Fibroblast of skin of back (primary cell): ENCODE measurements at regions not wholly inside any gene's neighbourhood (a gene's known extent, or its start where the extent isn't known, plus 50 kb on each side); places are given as distances from the start of the nearest gene placed in this dataset.
A peak's percentile ranks its signal among the peaks of the same experiment; 100 is the strongest.
"Not testable (repeated sequence)": the region's sequence is repeated elsewhere in the genome, so short reads cannot be mapped to it uniquely, and the experiment has no call there.

Experiments
- DNase-seq: peaks from one replicate; pipeline ENCODE4 v3.0.0-alpha.2; 2013

GRCh38 chr6:66997579-66997978 lies 1290.6 kb upstream of the EYS start:
- DNase-seq = not testable (repeated sequence)

GRCh38 chr6:66995669-66996068 lies 1288.6 kb upstream of the EYS start:
- DNase-seq = no peak

- not testable (repeated sequence) for DNase-seq
Observed at GRCh38 chr6:66993708-66994107, 1286.7 kb upstream of the EYS start.

GRCh38 chr6:66993272-66993671 lies 1286.2 kb upstream of the EYS start:
- DNase-seq = no peak

DNA sequence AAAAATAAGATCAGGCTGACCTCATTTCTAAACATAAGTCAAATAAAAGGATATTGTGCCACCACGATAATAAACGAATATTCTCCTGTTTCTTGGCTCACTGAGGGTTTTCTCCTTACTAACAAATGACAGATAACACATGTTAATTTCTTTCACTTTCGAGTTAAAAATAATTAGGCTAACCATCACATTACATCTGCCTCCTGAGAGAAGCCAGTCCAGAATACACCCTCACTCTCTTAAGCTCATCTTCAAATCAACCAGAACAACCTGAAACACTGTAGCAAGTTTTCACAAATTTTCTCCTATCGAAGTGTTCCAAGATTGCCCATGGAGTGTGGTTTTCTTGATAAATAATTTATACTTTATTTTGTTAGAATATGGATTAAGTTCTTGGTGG lies 1285.6 kb upstream of the EYS start:
- no peak for DNase-seq

- DNase-seq = no peak
Observed at GRCh38 chr6:66986940-66987339, 1279.9 kb upstream of the EYS start.

DNA sequence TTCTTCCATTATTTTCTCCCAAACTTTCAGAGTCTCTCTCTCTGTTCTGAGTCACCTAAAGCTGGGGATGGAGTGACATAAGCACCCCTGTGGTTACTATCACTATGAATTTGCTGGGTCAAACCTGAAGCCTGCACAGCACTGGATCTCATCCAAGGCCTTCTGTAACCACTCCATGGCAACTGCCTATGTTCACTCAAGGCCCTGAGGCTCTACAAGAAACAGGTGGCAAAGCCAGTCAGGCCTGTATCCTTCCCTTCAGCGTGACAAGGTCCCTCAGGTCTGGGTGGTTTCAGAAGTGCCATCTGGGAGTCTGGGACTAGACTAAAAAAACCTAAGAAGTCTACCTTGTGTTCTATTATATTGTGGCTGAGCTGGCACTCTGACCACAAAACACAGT lies 1278.8 kb upstream of the EYS start:
- no peak for DNase-seq

GRCh38 chr6:66970373-66970772 lies 1263.3 kb upstream of the EYS start:
- peak; percentile 2 for DNase-seq

DNA sequence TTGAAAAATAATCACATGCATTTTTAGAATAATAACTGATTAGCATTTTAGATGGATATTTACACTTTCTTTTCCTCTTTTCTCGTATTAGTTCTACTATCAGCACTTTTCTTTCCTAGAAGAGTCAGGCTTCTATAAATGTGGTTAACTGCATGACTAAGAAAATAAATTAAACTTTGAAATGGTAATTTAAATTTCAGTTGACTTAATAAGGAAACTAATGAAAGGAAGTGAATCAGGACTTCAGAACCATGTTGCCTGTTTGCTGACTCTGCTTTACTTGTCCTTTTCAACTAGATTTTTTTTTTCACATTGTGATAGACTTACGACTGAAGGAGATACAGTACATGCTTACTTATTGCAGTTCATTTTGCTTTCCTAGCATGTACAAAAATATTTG lies 1258.2 kb upstream of the EYS start:
- DNase-seq = no peak

GRCh38 chr6:66964216-66964615 lies 1257.2 kb upstream of the EYS start:
- DNase-seq = no peak

DNA sequence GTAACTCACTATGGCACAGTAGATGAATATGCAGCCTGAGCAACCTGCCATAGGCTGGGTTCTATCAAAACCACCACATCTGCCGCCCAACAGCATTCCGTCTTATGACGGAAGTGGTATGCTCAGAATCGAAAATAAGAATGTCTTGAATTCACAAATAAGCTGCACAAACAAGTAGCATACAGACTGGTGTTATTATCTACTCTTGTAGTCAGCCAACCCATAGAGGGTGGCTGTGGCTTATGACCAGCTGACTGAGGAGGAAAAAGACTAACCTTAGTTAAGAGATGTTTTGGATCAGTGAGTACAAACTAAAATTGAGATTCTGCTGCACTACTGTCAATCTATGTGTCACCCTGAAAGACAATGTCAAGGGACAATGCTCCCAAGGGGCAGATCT lies 1255.1 kb upstream of the EYS start:
- DNase-seq = no peak

- no peak for DNase-seq
Observed at GRCh38 chr6:66961191-66961590, 1254.2 kb upstream of the EYS start.

- DNase-seq = no peak
Observed at GRCh38 chr6:66949191-66949661, 1242.2 kb upstream of the EYS start.

DNA sequence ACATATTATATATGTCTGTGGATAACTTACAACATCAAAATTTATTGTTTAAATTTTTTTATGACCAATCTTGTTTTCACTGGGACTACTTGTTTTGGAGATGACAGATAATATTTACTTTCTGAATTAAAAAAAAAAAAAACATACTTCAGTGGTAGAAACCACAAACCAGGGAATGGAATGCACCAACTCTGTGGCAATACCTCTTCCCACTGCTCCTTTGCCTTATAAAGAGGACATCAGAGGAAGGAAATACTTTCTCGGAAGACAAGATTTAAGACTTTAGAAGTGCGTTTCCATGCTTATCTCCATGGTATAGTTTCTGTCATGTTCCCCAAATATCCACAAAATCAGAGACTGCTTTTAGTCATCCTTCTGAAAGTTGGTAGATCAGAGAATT lies 1241.1 kb upstream of the EYS start:
- DNase-seq = peak; percentile 70

DNA sequence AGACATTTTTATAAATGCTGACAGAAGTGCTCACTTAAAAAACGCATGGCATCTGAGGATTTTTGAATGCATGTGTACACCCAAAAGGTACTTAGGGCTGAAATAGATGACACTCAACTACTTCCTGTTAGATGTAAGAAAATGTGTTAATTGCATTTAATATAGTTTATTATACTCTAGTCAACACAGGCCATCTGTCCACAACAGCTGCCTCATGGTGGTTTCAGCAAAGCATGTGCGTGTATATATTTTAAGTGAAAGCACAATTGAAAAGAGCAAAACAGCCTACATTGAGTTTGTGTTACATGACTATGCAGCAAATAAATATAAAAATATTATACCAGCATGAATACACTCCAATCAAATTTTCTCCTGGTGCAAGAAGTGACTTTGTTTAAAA lies 1233.0 kb upstream of the EYS start:
- DNase-seq = no peak

GRCh38 chr6:66937180-66937579 lies 1230.2 kb upstream of the EYS start:
- no peak for DNase-seq

DNA sequence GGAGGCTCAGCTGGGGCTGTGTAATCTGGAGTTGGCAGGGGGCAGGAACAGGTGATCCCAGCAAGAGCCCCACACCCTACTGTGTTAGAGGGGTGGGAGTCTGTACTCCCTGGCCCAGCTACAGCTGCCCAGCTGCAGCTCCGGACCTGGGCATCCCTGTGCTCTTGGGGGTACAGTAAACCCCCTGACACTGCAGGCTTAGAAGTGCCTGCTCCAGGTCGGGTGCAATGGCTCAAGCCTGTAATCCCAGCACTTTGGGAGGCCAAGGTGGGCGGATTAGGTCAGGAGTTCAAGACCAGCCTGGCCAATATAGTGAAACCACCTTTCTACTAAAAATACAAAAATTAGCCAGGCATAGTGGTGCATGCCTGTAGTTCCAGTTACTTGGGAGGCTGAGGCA lies 1228.6 kb upstream of the EYS start:
- no peak for DNase-seq

GRCh38 chr6:66931787-66932186 lies 1224.8 kb upstream of the EYS start:
- DNase-seq = no peak

DNA sequence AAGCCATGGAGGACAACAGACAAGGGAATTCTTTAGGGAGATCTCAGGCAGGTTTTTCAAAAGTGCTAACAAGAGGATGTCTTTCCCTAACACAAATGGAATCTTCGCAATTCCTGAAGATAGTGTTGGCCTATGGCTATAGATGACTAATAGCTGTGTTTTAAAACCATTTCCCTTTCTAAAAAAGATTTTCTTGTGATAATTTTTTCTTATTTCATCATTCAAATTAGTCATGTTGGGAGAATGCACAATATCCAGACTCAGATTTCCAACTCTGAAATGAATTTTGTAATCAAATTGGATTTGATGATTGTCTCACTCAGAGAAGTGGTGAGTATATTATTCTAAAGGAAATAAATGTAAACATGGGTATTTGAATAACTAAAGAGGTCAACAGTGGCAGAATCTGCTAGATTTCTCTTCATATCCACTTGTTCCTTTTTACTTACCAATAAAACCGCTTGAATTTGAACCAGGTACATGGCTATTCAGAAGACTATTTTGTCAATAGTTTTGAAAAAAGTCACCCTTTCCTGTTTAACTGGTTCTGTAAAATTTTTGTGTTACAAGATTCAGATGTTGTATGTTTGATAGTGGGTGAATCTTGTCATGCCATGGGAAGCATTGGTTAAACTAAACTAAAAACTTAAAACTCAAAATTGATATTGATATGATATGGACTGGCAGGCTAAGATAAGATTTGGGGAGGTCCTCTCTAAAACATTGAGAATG lies 1223.7 kb upstream of the EYS start:
- DNase-seq = peak; percentile 88

DNA sequence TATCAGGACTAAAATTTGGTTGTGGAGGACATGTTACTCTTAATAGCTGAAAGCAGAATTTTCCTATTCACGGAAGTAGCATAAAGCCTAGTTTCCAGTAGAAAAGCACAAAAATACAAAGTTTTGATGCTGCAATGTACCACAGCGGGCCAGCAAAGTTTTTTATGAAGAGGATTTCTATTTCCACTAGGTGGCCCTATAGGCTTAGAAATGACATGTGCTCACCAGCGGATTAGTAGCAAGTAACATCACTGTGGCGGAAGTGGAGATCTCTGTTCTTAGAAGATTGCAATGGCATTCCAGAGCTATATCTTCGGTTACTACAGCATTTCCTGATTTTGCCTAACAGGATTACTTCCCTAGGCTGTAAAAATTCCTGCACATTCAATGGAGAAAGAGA lies 1219.0 kb upstream of the EYS start:
- DNase-seq = peak; percentile 34

- no peak for DNase-seq
Observed at GRCh38 chr6:66913657-66914056, 1206.6 kb upstream of the EYS start.

DNA sequence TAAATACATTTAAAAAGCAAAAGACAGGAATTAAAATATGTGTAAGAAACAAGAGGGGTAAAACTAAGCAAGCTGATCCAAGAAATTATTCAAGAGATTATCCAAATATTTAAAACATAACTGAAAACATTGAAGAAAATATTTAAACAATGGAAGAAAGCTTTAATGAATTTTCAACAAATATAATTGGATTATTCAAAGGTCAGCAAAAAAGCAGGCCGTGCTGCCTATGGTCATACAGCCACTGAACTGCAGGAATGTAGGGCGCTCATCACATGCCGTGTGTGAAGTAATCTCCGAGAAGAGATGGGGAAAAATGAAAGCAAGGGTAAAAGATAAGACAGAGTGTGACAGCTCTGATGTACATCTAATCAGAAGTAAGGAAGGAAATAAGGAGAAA lies 1195.4 kb upstream of the EYS start:
- DNase-seq = no peak

- DNase-seq = peak; percentile 2
Observed at GRCh38 chr6:66900133-66901083, 1193.4 kb upstream of the EYS start.

DNA sequence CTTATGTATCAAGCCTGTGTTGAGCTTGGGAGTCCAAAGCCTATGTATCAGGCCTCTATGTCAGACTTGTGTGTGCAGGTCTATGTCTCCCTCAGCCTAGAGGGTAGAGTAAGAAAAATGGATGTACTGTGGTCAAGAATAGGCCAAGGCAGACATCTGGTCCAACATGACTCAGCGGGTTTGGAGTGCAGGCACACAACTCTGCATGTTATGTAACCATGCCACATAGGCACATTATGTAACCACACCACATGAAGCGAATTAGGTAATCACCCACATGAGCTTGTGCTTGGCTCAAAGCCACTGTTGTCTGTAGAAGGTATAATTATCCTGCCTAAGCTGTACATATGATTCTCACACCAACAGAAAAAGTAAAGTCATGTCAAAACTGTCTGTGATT lies 1190.5 kb upstream of the EYS start:
- peak; percentile 22 for DNase-seq
